ENCODE measurements at regions not wholly inside any gene's neighbourhood (a gene's known extent, or its start where the extent isn't known, plus 50 kb on each side); places are given as distances from the start of the nearest gene placed in this dataset.

DNA sequence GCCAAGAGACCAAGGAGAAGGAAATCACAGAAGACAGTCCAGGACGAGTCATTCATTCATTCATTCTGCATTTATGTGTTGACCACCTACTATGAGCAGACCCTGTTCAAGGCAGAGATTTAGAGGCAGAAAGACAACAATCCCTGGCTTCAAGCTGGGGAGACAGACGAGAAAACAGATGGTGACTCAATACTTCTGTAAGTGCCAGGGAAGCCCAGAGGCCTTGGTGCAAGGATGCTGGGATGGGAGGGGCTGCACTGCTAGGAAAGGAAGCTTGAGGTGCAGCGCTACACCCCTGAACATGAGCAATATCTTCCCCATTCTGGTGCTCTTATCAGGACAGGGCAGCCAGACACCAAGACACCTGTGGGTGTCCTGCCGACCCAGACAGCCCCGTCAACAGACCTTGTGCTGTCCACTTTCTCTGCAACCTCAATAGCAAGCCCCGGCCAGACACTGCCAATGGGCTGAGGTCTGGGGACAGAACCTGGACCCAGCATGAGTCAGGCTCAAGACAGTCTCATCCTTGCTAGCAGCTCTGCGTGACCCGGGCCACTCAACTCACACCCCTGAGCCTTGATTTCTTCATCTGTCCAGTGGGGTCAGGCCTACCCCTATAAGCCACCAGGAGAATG is 163.5 kb downstream of the COPRS start:
- no peak for TF ChIP-seq CTCF (IDR thresholded peaks at IDR 0.05)
- TF ChIP-seq CREM (CRISPR knock-in tag; IDR thresholded peaks at IDR 0.05) = no peak
- no peak for TF ChIP-seq ESRRA (CRISPR knock-in tag; IDR thresholded peaks at IDR 0.05; ENCODE audit: borderline replicate concordance)
- TF ChIP-seq, protein P1, sequence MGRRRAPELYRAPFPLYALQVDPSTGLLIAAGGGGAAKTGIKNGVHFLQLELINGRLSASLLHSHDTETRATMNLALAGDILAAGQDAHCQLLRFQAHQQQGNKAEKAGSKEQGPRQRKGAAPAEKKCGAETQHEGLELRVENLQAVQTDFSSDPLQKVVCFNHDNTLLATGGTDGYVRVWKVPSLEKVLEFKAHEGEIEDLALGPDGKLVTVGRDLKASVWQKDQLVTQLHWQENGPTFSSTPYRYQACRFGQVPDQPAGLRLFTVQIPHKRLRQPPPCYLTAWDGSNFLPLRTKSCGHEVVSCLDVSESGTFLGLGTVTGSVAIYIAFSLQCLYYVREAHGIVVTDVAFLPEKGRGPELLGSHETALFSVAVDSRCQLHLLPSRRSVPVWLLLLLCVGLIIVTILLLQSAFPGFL (CRISPR knock-in tag; IDR thresholded peaks at IDR 0.05; ENCODE audit: borderline replicate concordance) = no peak
- TF ChIP-seq, protein P2, sequence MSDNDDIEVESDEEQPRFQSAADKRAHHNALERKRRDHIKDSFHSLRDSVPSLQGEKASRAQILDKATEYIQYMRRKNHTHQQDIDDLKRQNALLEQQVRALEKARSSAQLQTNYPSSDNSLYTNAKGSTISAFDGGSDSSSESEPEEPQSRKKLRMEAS (CRISPR knock-in tag; IDR thresholded peaks at IDR 0.05) = no peak
- no peak for TF ChIP-seq JUN (CRISPR knock-in tag; IDR thresholded peaks at IDR 0.05)
- TF ChIP-seq AFF4 (CRISPR knock-in tag; IDR thresholded peaks at IDR 0.05; ENCODE audit: borderline replicate concordance) = no peak
- TF ChIP-seq TP53 (CRISPR knock-in tag; IDR thresholded peaks at IDR 0.05) = no peak
- TF ChIP-seq GABPB1 (CRISPR knock-in tag; IDR thresholded peaks at IDR 0.05) = no peak
- TF ChIP-seq SP1 (CRISPR knock-in tag; conservative IDR thresholded peaks at IDR 0.05) = no peak
- no peak for TF ChIP-seq TCF7 (CRISPR knock-in tag; IDR thresholded peaks at IDR 0.05; ENCODE audit: low read depth)
- TF ChIP-seq IRF2 (CRISPR knock-in tag; IDR thresholded peaks at IDR 0.05; ENCODE audit: borderline replicate concordance, low read depth) = no peak

Measured in WTC11 (cell line).